ENCODE measurements at regions not wholly inside any gene's neighbourhood (a gene's known extent, or its start where the extent isn't known, plus 50 kb on each side); places are given as distances from the start of the nearest gene placed in this dataset.

GRCh38 chr6:3526962-3527650 lies 70.3 kb upstream of the SLC22A23 start:
- TF ChIP-seq, protein P1, sequence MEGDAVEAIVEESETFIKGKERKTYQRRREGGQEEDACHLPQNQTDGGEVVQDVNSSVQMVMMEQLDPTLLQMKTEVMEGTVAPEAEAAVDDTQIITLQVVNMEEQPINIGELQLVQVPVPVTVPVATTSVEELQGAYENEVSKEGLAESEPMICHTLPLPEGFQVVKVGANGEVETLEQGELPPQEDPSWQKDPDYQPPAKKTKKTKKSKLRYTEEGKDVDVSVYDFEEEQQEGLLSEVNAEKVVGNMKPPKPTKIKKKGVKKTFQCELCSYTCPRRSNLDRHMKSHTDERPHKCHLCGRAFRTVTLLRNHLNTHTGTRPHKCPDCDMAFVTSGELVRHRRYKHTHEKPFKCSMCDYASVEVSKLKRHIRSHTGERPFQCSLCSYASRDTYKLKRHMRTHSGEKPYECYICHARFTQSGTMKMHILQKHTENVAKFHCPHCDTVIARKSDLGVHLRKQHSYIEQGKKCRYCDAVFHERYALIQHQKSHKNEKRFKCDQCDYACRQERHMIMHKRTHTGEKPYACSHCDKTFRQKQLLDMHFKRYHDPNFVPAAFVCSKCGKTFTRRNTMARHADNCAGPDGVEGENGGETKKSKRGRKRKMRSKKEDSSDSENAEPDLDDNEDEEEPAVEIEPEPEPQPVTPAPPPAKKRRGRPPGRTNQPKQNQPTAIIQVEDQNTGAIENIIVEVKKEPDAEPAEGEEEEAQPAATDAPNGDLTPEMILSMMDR (conservative IDR thresholded peaks at IDR 0.05; ENCODE audit: low read depth in 2 of 2), result no peak
- no peak for TF ChIP-seq EZH2 (IDR thresholded peaks at IDR 0.05; ENCODE audit: low read depth, unreplicated experiment)
- TF ChIP-seq, protein P2, sequence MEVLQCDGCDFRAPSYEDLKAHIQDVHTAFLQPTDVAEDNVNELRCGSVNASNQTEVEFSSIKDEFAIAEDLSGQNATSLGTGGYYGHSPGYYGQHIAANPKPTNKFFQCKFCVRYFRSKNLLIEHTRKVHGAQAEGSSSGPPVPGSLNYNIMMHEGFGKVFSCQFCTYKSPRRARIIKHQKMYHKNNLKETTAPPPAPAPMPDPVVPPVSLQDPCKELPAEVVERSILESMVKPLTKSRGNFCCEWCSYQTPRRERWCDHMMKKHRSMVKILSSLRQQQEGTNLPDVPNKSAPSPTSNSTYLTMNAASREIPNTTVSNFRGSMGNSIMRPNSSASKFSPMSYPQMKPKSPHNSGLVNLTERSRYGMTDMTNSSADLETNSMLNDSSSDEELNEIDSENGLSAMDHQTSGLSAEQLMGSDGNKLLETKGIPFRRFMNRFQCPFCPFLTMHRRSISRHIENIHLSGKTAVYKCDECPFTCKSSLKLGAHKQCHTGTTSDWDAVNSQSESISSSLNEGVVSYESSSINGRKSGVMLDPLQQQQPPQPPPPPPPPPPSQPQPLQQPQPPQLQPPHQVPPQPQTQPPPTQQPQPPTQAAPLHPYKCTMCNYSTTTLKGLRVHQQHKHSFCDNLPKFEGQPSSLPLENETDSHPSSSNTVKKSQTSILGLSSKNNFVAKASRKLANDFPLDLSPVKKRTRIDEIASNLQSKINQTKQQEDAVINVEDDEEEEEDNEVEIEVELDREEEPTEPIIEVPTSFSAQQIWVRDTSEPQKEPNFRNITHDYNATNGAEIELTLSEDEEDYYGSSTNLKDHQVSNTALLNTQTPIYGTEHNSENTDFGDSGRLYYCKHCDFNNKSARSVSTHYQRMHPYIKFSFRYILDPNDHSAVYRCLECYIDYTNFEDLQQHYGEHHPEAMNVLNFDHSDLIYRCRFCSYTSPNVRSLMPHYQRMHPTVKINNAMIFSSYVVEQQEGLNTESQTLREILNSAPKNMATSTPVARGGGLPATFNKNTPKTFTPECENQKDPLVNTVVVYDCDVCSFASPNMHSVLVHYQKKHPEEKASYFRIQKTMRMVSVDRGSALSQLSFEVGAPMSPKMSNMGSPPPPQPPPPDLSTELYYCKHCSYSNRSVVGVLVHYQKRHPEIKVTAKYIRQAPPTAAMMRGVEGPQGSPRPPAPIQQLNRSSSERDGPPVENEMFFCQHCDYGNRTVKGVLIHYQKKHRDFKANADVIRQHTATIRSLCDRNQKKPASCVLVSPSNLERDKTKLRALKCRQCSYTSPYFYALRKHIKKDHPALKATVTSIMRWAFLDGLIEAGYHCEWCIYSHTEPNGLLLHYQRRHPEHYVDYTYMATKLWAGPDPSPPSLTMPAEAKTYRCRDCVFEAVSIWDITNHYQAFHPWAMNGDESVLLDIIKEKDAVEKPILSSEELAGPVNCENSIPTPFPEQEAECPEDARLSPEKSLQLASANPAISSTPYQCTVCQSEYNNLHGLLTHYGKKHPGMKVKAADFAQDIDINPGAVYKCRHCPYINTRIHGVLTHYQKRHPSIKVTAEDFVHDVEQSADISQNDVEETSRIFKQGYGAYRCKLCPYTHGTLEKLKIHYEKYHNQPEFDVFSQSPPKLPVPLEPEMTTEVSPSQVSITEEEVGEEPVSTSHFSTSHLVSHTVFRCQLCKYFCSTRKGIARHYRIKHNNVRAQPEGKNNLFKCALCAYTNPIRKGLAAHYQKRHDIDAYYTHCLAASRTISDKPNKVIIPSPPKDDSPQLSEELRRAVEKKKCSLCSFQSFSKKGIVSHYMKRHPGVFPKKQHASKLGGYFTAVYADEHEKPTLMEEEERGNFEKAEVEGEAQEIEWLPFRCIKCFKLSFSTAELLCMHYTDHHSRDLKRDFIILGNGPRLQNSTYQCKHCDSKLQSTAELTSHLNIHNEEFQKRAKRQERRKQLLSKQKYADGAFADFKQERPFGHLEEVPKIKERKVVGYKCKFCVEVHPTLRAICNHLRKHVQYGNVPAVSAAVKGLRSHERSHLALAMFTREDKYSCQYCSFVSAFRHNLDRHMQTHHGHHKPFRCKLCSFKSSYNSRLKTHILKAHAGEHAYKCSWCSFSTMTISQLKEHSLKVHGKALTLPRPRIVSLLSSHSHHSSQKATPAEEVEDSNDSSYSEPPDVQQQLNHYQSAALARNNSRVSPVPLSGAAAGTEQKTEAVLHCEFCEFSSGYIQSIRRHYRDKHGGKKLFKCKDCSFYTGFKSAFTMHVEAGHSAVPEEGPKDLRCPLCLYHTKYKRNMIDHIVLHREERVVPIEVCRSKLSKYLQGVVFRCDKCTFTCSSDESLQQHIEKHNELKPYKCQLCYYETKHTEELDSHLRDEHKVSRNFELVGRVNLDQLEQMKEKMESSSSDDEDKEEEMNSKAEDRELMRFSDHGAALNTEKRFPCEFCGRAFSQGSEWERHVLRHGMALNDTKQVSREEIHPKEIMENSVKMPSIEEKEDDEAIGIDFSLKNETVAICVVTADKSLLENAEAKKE (CRISPR knock-in tag; IDR thresholded peaks at IDR 0.05), result no peak
- TF ChIP-seq POLR2AphosphoS5 (IDR thresholded peaks at IDR 0.05; ENCODE audit: low read depth), result no peak
- TF ChIP-seq, protein P3, sequence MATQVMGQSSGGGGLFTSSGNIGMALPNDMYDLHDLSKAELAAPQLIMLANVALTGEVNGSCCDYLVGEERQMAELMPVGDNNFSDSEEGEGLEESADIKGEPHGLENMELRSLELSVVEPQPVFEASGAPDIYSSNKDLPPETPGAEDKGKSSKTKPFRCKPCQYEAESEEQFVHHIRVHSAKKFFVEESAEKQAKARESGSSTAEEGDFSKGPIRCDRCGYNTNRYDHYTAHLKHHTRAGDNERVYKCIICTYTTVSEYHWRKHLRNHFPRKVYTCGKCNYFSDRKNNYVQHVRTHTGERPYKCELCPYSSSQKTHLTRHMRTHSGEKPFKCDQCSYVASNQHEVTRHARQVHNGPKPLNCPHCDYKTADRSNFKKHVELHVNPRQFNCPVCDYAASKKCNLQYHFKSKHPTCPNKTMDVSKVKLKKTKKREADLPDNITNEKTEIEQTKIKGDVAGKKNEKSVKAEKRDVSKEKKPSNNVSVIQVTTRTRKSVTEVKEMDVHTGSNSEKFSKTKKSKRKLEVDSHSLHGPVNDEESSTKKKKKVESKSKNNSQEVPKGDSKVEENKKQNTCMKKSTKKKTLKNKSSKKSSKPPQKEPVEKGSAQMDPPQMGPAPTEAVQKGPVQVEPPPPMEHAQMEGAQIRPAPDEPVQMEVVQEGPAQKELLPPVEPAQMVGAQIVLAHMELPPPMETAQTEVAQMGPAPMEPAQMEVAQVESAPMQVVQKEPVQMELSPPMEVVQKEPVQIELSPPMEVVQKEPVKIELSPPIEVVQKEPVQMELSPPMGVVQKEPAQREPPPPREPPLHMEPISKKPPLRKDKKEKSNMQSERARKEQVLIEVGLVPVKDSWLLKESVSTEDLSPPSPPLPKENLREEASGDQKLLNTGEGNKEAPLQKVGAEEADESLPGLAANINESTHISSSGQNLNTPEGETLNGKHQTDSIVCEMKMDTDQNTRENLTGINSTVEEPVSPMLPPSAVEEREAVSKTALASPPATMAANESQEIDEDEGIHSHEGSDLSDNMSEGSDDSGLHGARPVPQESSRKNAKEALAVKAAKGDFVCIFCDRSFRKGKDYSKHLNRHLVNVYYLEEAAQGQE (IDR thresholded peaks at IDR 0.05; ENCODE audit: unreplicated experiment), result no peak
- no peak for TF ChIP-seq EZH2phosphoT487 (IDR thresholded peaks at IDR 0.05; ENCODE audit: unreplicated experiment)
- TF ChIP-seq CREB1 (CRISPR knock-in tag; IDR thresholded peaks at IDR 0.05; ENCODE audit: low read depth), result no peak
- TF ChIP-seq JUNB (IDR thresholded peaks at IDR 0.05; ENCODE audit: unreplicated experiment), result no peak
- TF ChIP-seq ZNF114 (CRISPR knock-in tag; IDR thresholded peaks at IDR 0.05), result no peak
- no peak for TF ChIP-seq NANOG (IDR thresholded peaks at IDR 0.05; ENCODE audit: borderline replicate concordance)
